Osteocyte (in vitro differentiated cells): ENCODE measurements at regions not wholly inside any gene's neighbourhood (a gene's known extent, or its start where the extent isn't known, plus 50 kb on each side); places are given as distances from the start of the nearest gene placed in this dataset.
"Not testable (repeated sequence)": the region's sequence is repeated elsewhere in the genome, so short reads cannot be mapped to it uniquely, and the experiment has no call there.

Experiments used
- DNase-seq: peaks from one replicate; pipeline ENCODE4 v3.0.0; 2021; ENCODE audit warnings: mixed read lengths; ENCODE audit not compliant: unreplicated experiment; ENCODE audit errors: extremely low spot score
- H3K27ac Mint-ChIP-seq: one replicate; pipeline ENCODE4 v1.8.0; 2021; ENCODE audit warnings: mild to moderate bottlenecking, mixed read lengths; ENCODE audit not compliant: unreplicated experiment
- H3K27me3 Mint-ChIP-seq: one replicate; pipeline ENCODE4 v1.8.0; 2021; ENCODE audit warnings: mixed read lengths; ENCODE audit not compliant: unreplicated experiment
- H3K36me3 Mint-ChIP-seq: one replicate; pipeline ENCODE4 v1.8.0; 2021; ENCODE audit warnings: mixed read lengths; ENCODE audit not compliant: unreplicated experiment
- H3K4me1 Mint-ChIP-seq: one replicate; pipeline ENCODE4 v1.8.0; 2021; ENCODE audit warnings: mixed read lengths; ENCODE audit not compliant: unreplicated experiment
- H3K4me3 Mint-ChIP-seq: one replicate; pipeline ENCODE4 v1.8.0; 2021; ENCODE audit warnings: mild to moderate bottlenecking, moderate library complexity, mixed read lengths; ENCODE audit not compliant: unreplicated experiment
- H3K9me3 Mint-ChIP-seq: one replicate; pipeline ENCODE4 v1.8.0; 2021; ENCODE audit warnings: mixed read lengths; ENCODE audit not compliant: unreplicated experiment
- TF ChIP-seq, protein P1 (sequence below): fragments of 200-600 bp; sonication (generic); IDR thresholded peaks from 2 replicates; pipeline ENCODE4 v1.5.0; 2021; ENCODE audit warnings: antibody characterized with exemption, mild to moderate bottlenecking, moderate library complexity

DNA sequence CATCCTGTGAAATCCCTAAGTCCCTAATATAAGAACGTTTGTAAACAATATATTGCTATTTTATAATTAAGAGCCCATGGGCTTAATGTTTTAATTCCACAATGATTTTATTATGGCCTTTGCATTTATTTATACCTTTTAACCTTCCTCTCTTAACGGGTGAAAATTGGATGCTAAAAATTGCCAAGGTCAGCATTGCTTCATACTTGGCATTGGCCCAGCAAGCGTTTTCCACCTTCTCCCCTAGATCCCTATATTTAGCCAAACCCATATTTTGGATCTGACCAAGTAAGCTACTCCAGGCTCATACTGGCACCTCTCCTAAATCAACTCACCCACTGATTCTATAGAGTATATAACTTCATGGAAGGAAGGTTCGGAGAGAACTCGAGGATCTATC lies 188.0 kb upstream of the NR2F2 start:
- H3K27me3 Mint-ChIP-seq, result no peaks in the 10 kb centered on the region
- no peak overlapping the region for H3K4me3 Mint-ChIP-seq
- peaks cover 7% of the 10 kb centered on the region for H3K36me3 Mint-ChIP-seq
- no peaks in the 10 kb centered on the region for H3K4me1 Mint-ChIP-seq
- no peak for DNase-seq
- TF ChIP-seq, protein P1, sequence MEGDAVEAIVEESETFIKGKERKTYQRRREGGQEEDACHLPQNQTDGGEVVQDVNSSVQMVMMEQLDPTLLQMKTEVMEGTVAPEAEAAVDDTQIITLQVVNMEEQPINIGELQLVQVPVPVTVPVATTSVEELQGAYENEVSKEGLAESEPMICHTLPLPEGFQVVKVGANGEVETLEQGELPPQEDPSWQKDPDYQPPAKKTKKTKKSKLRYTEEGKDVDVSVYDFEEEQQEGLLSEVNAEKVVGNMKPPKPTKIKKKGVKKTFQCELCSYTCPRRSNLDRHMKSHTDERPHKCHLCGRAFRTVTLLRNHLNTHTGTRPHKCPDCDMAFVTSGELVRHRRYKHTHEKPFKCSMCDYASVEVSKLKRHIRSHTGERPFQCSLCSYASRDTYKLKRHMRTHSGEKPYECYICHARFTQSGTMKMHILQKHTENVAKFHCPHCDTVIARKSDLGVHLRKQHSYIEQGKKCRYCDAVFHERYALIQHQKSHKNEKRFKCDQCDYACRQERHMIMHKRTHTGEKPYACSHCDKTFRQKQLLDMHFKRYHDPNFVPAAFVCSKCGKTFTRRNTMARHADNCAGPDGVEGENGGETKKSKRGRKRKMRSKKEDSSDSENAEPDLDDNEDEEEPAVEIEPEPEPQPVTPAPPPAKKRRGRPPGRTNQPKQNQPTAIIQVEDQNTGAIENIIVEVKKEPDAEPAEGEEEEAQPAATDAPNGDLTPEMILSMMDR, result no peak
- no peak overlapping the region for H3K27ac Mint-ChIP-seq
- H3K9me3 Mint-ChIP-seq, result peaks cover 19% of the 10 kb centered on the region

DNA sequence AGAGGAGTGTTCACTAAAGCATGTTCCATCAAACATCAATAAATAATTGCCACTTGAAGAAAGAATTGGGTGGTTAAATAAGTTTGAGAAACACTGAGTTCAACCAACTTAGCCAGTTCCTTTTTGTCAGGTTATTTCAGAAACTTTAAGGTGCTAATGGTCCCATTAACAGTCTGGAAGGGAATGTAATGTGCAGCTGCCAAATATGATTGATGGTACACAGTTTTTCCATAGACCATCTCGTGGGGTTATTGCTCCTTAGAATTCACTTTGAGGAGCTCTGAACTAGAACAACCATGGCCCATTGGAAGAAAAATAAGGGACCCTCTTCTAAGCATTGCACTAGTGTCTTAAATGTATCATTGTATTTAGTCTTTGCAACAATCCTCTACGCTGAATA lies 185.8 kb upstream of the NR2F2 start:
- no peak overlapping the region for H3K4me3 Mint-ChIP-seq
- H3K27ac Mint-ChIP-seq, result no peak overlapping the region
- no peaks in the 10 kb centered on the region for H3K4me1 Mint-ChIP-seq
- TF ChIP-seq, protein P1, result no peak
- no peaks in the 10 kb centered on the region for H3K27me3 Mint-ChIP-seq
- H3K36me3 Mint-ChIP-seq, result peaks cover 7% of the 10 kb centered on the region
- peaks cover 9% of the 10 kb centered on the region for H3K9me3 Mint-ChIP-seq
- DNase-seq, result no peak

DNA sequence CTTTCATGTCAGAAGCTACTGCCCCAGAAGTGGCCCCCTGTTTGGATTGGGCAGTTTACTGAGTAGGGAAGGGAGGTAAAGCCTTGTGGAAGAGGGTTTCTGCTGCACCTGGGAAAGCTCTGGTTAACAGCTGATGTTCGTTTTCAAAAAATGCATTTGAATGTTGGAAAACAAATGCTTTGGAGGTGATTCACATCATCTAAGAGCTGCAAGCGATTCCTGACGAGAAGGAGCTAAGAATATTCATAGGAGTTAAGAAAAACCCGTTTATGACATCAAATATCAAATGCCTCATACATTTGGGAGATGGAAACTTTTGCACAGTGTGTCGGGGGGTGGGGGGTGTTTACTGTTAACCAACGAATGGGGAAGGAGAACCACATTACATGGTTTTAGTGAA lies 183.8 kb upstream of the NR2F2 start:
- Mint-ChIP-seq H3K4me3 (no peak overlapping the region), H3K27me3 (no peaks in the 10 kb centered on the region), H3K9me3 (peaks cover 4% of the 10 kb centered on the region), H3K27ac (no peak overlapping the region), H3K36me3 (peaks cover 1% of the 10 kb centered on the region), H3K4me1 (no peaks in the 10 kb centered on the region)
- TF ChIP-seq, protein P1, result no peak
- DNase-seq, result no peak

DNA sequence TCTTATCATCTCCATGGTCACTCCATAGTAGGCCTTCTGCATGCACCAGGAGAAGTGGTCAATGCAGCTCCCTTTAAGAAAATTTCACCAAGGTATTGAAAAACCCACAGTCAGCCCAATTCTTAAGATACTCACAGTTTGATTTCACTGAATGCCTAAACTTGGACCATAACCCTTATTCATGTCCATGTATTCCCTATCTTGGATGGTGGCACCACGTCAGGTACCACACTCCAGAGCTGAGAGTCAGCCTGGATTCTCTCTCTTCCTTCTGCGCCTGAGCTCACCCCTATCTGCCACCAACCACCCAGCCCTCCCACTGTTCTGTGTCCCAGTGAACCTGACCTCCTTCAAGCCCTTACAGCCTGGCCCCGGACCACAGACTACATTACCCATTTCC lies 183.2 kb upstream of the NR2F2 start:
- no peak for DNase-seq
- H3K4me1 Mint-ChIP-seq, result no peaks in the 10 kb centered on the region

DNA sequence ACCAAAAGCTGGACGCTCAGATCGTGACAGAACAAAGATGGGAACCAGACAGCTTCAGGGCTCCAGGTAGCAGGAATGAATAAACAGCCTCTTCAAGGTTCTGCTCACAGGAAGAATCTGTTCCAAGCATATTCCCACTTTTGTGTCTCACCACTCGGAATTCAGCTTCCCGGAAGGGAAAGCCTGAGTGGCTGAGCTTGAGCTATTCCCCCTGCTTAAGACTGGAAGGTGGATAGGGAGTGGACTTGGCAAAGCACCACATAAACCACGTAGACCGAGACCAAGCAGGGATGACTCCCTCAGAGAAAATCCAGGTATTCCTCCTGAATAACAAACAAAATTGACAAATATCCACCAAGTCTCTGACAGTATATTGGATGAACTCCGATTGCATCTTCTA lies 180.2 kb upstream of the NR2F2 start:
- H3K9me3 Mint-ChIP-seq, result peaks cover 4% of the 10 kb centered on the region
- H3K36me3 Mint-ChIP-seq, result peaks cover 1% of the 10 kb centered on the region
- H3K4me1 Mint-ChIP-seq, result no peaks in the 10 kb centered on the region
- no peaks in the 10 kb centered on the region for H3K27me3 Mint-ChIP-seq
- H3K4me3 Mint-ChIP-seq, result no peak overlapping the region
- no peak for DNase-seq
- TF ChIP-seq, protein P1, result no peak
- no peak overlapping the region for H3K27ac Mint-ChIP-seq

More for the DNA sequence above, 183.2 kb upstream of the NR2F2 start:
- Mint-ChIP-seq H3K27ac (no peak overlapping the region), H3K4me3 (no peak overlapping the region), H3K36me3 (peaks cover 1% of the 10 kb centered on the region), H3K9me3 (peaks cover 4% of the 10 kb centered on the region), H3K27me3 (no peaks in the 10 kb centered on the region)
- TF ChIP-seq, protein P1, result no peak

DNA sequence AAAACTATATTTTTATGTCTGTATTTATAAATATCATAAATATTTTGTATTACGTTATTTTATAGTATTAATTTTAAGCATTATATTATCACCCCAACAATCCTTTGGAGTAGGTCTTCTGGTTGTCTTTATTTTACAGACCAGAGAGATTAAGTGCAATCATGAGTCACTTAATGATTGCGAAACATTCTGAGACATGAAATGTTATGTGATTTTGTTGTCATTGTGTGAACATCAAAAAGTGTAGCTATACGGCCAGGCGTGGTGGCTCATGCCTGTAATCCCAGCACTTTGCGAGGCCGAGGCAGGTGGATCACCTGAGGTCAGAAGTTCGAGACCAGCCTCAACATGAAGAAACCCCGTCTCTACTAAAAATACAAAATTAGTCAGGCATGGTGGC lies 178.8 kb upstream of the NR2F2 start:
- DNase-seq, H3K27me3 Mint-ChIP-seq, H3K9me3 Mint-ChIP-seq, H3K4me1 Mint-ChIP-seq, H3K36me3 Mint-ChIP-seq, H3K4me3 Mint-ChIP-seq, H3K27ac Mint-ChIP-seq: not testable (repeated sequence)
